ENCODE measurements at regions not wholly inside any gene's neighbourhood (a gene's known extent, or its start where the extent isn't known, plus 50 kb on each side); places are given as distances from the start of the nearest gene placed in this dataset.
A peak's percentile ranks its signal among the peaks of the same experiment; 100 is the strongest.

DNA sequence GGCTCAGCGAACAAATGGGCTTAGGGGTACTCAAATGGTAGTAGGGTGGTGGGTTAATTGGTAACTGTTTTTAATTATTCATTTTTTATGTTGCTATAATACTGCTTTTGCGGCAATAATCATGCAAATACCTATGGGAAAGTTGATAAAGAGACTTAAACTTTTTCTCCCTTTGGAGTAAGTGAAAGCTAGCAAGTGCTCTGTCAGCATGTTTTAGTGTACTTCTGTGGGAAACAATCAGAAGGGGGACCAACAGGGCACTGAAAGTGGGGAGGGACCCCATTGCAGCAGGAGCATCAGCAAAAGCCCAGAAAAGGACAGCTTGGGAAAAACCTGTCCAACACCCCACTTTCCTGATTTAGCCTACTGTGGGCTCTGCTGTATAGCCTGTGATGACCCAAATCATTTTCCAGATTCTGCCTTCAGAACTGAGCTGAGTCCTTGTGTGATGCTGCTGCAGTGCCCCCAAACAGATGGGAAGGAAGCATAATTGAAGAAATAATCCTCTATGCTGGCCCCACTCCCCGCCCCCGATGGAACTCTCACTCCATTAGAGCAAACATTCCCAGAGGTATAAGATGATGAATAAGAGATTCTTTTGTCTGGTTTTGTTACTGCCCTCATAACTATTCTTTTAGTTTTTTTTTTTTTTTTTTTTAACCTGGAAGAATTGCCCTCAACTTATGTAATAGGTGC is 322.8 kb downstream of the CD83 start:
- no peaks in the 10 kb centered on the region for H3K36me3 ChIP-seq (ENCODE audit: control insufficient read depth, low read depth, low read length)
- no peak overlapping the region for H3K9ac ChIP-seq (ENCODE audit: low read length)
- no peaks in the 10 kb centered on the region for H3K9me3 ChIP-seq (ENCODE audit: control insufficient read depth, low read depth, low read length)
- no peaks in the 10 kb centered on the region for H3K27me3 ChIP-seq (ENCODE audit: control insufficient read depth, insufficient read depth, low read length)
- H3K27ac ChIP-seq (ENCODE audit: low read length): no peak overlapping the region
- H3K4me3 ChIP-seq (ENCODE audit: low read length): no peak overlapping the region
- peaks cover 9% of the 10 kb centered on the region for H3K4me1 ChIP-seq (ENCODE audit: control insufficient read depth, low read depth, low read length)

- no peaks in the 10 kb centered on the region for H3K9me3 ChIP-seq (ENCODE audit: control insufficient read depth, low read depth, low read length)
- no peaks in the 10 kb centered on the region for H3K27me3 ChIP-seq (ENCODE audit: control insufficient read depth, insufficient read depth, low read length)
- H3K36me3 ChIP-seq (ENCODE audit: control insufficient read depth, low read depth, low read length): no peaks in the 10 kb centered on the region
- H3K4me1 ChIP-seq (ENCODE audit: control insufficient read depth, low read depth, low read length): peaks cover 9% of the 10 kb centered on the region
- H3K27ac ChIP-seq (ENCODE audit: low read length): no peak overlapping the region
- no peak overlapping the region for H3K9ac ChIP-seq (ENCODE audit: low read length)
- H3K4me3 ChIP-seq (ENCODE audit: low read length): no peak overlapping the region
Measured at GRCh38 chr6:14440940-14441781, 323.6 kb downstream of the CD83 start.

DNA sequence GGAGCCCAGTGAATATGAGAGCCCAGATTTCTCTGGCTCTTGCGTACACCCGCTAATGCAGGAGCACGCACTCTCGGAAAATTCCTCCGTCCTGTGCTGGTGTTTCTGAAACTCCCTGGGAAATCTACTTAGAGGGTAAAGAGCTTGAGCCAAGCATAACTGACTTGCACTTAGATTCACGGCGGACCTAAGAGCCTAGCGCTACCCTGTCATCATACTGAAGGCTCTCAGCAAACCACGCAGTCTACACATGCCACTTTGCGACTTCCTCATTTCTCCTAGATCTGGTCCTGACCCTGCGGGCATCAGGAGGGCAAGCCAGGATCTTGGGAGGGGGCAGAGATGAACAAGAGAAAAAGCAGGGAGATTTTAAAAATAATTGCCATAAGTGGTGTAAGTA is 324.7 kb downstream of the CD83 start:
- Histone ChIP-seq H3K27ac (ENCODE audit: low read length) (no peak overlapping the region), H3K36me3 (ENCODE audit: control insufficient read depth, low read depth, low read length) (no peaks in the 10 kb centered on the region), H3K9me3 (ENCODE audit: control insufficient read depth, low read depth, low read length) (no peaks in the 10 kb centered on the region), H3K4me1 (ENCODE audit: control insufficient read depth, low read depth, low read length) (peaks cover 9% of the 10 kb centered on the region), H3K4me3 (ENCODE audit: low read length) (no peak overlapping the region), H3K9ac (ENCODE audit: low read length) (no peak overlapping the region), H3K27me3 (ENCODE audit: control insufficient read depth, insufficient read depth, low read length) (no peaks in the 10 kb centered on the region)

DNA sequence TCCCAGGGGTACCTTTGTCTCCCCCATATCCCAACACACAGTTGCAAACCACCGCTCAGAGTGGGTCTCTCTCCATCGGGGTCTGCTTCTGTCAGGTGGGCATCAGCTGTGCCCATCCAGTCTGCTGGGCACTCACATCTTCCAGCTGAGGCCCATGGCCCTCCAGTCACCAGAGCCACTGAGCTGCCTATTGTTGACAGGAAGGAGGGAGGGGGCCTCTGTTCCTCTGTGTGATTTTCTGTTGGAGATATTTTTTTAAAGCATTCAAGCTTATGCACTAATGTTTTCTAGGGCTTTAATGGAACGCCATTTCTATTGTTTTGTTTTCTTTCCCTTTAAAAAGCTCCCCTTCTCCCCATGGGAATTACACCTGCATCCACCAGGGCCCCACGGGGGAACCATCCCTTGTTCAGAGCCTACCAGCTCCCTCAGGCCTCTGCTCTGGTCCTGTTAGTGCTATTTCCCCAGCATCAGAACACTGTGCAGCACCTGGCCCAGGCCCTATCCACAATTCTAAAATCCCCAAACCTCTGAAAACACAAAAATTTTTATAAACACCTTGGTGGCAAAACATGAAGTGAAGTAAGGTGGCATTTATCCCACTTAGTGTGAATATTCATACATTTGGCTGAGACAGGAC is 326.2 kb downstream of the CD83 start:
- Histone ChIP-seq H3K36me3 (ENCODE audit: control insufficient read depth, low read depth, low read length) (no peaks in the 10 kb centered on the region), H3K9ac (ENCODE audit: low read length) (no peak overlapping the region), H3K9me3 (ENCODE audit: control insufficient read depth, low read depth, low read length) (peaks cover 4% of the 10 kb centered on the region), H3K27ac (ENCODE audit: low read length) (no peak overlapping the region), H3K4me1 (ENCODE audit: control insufficient read depth, low read depth, low read length) (peaks cover 9% of the 10 kb centered on the region), H3K4me3 (ENCODE audit: low read length) (no peak overlapping the region), H3K27me3 (ENCODE audit: control insufficient read depth, insufficient read depth, low read length) (no peaks in the 10 kb centered on the region)

DNA sequence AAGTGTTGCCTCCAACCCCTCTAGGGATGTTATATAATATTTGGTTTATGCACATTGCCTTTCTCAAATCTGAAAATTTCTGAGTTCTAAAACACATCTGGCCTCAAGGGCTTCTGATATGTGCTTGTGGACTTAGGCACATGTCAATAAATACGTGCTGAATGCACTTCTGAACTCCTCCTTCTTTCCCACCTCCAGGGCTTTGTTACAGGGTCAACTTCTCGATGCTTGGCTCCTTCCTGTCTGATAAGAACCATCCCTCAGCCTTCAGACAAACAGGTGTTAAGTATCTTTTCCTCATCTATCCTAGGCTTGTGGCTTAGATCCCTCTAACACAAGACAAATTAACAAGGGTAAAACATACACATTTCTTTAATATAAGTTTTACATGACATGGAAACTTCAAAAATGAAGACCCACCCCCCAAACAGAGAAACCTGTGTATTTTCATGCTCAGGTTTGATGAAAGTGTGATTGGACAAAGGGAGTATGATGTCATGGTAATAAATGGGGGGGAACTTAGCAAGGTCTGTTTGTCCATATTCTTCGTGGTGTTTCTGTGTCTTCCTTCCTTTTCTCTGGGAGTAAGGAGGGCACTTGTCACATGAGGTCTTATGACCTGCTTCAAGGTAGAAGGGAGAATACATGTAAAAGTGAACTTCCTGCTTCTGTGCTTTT is 326.9 kb downstream of the CD83 start:
- Histone ChIP-seq H3K36me3 (ENCODE audit: control insufficient read depth, low read depth, low read length) (no peaks in the 10 kb centered on the region), H3K4me3 (ENCODE audit: low read length) (no peak overlapping the region), H3K9me3 (ENCODE audit: control insufficient read depth, low read depth, low read length) (peaks cover 4% of the 10 kb centered on the region), H3K27ac (ENCODE audit: low read length) (no peak overlapping the region), H3K4me1 (ENCODE audit: control insufficient read depth, low read depth, low read length) (peaks cover 12% of the 10 kb centered on the region), H3K9ac (ENCODE audit: low read length) (no peak overlapping the region), H3K27me3 (ENCODE audit: control insufficient read depth, insufficient read depth, low read length) (no peaks in the 10 kb centered on the region)

GRCh38 chr6:14447240-14447639 is 329.7 kb downstream of the CD83 start:
- Histone ChIP-seq H3K9ac (ENCODE audit: low read length) (no peak overlapping the region), H3K27ac (ENCODE audit: low read length) (no peak overlapping the region), H3K9me3 (ENCODE audit: control insufficient read depth, low read depth, low read length) (peaks cover 4% of the 10 kb centered on the region), H3K27me3 (ENCODE audit: control insufficient read depth, insufficient read depth, low read length) (peaks cover 17% of the 10 kb centered on the region), H3K36me3 (ENCODE audit: control insufficient read depth, low read depth, low read length) (no peaks in the 10 kb centered on the region), H3K4me3 (ENCODE audit: low read length) (no peak overlapping the region), H3K4me1 (ENCODE audit: control insufficient read depth, low read depth, low read length) (peaks cover 13% of the 10 kb centered on the region)

DNA sequence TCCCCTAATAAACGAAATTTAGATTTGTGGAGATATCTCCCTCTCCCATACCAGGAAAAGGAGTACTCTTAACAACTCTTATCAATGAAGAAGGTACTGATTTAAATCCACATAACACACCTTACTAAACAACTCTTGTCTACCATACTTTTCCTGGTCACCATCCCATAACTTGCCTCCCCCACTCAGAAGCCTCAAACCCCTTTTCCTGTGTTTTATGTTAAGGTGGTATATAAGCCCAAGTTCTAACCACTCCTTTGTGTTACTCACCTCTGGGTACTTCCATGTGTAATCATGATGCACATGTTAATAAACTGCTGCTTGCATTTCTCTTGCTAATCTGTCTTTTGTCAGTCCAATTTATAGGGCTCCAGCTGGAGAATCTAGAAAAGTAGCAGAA is 330.7 kb downstream of the CD83 start:
- Histone ChIP-seq H3K9ac (ENCODE audit: low read length) (no peak overlapping the region), H3K9me3 (ENCODE audit: control insufficient read depth, low read depth, low read length) (peaks cover 4% of the 10 kb centered on the region), H3K27ac (ENCODE audit: low read length) (no peak overlapping the region), H3K4me1 (ENCODE audit: control insufficient read depth, low read depth, low read length) (peaks cover 13% of the 10 kb centered on the region), H3K36me3 (ENCODE audit: control insufficient read depth, low read depth, low read length) (no peaks in the 10 kb centered on the region), H3K4me3 (ENCODE audit: low read length) (no peak overlapping the region), H3K27me3 (ENCODE audit: control insufficient read depth, insufficient read depth, low read length) (peaks cover 17% of the 10 kb centered on the region)

- no peak overlapping the region for H3K9ac ChIP-seq (ENCODE audit: low read length)
- H3K27me3 ChIP-seq (ENCODE audit: control insufficient read depth, insufficient read depth, low read length): peaks cover 17% of the 10 kb centered on the region
- H3K9me3 ChIP-seq (ENCODE audit: control insufficient read depth, low read depth, low read length): peaks cover 4% of the 10 kb centered on the region
- peak overlapping the region; percentile 7 for H3K4me3 ChIP-seq (ENCODE audit: low read length)
- H3K4me1 ChIP-seq (ENCODE audit: control insufficient read depth, low read depth, low read length): peaks cover 13% of the 10 kb centered on the region
- no peak overlapping the region for H3K27ac ChIP-seq (ENCODE audit: low read length)
- H3K36me3 ChIP-seq (ENCODE audit: control insufficient read depth, low read depth, low read length): no peaks in the 10 kb centered on the region
Measured at GRCh38 chr6:14450133-14450504, 332.5 kb downstream of the CD83 start.

DNA sequence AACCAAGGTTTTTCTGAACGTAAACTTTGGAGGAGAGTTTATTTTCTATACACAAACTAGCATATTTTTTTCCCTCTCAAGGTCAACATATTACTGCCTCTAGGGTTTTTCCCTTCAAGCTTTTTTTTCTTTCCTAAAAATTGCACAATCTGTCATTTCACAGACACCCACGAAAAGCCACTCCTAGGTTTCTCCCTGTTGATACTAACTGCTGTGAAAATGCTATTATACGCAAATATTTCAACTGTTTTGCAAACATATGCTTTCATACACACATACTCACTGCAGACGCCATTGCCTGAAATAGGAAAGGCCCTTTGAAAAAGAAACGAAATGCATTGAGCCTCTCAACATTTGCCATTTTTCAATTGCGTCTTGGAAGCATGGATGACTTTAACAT is 333.0 kb downstream of the CD83 start:
- Histone ChIP-seq H3K9me3 (ENCODE audit: control insufficient read depth, low read depth, low read length) (peaks cover 4% of the 10 kb centered on the region), H3K4me3 (ENCODE audit: low read length) (no peak overlapping the region), H3K9ac (ENCODE audit: low read length) (no peak overlapping the region), H3K4me1 (ENCODE audit: control insufficient read depth, low read depth, low read length) (peaks cover 13% of the 10 kb centered on the region), H3K27ac (ENCODE audit: low read length) (no peak overlapping the region), H3K27me3 (ENCODE audit: control insufficient read depth, insufficient read depth, low read length) (peaks cover 17% of the 10 kb centered on the region), H3K36me3 (ENCODE audit: control insufficient read depth, low read depth, low read length) (no peaks in the 10 kb centered on the region)

DNA sequence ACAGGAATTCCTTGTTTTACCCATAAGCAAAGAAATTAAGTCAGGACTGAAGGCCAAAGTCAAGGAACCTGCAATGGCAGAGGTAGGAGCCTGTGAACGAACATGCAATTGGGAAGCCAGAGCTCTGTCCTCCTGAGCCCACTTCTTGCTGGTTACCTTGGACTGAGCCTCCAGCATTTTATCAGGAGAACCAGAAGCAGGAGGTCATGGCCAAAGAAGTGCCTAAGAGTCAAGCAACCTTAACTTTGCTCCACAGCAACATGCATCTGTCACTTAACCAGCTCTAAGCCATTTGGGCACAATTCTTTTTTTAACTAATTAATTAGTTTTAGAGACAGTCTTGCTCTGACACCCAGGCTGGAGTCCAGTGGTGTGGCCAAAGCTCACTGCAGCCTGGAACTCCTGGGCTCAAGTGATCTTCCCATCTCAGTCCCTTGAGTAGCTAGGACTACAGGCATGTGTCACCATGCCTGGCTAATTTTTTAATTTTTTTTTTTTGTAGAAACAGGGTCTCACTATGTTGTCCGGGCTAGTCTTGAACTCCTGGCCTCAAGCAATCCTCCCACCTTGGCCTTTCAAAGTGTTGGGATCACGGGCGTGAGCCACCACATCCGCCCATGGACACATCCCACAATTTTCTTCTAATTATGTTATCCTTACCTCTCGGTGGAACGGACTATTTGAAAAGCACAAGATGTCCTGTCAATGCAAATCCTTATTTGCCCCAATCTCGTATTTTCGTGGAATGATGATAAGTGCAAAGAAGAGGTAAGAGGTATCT is 334.2 kb downstream of the CD83 start:
- Histone ChIP-seq H3K4me3 (ENCODE audit: low read length) (no peak overlapping the region), H3K9me3 (ENCODE audit: control insufficient read depth, low read depth, low read length) (peaks cover 4% of the 10 kb centered on the region), H3K4me1 (ENCODE audit: control insufficient read depth, low read depth, low read length) (peaks cover 13% of the 10 kb centered on the region), H3K27me3 (ENCODE audit: control insufficient read depth, insufficient read depth, low read length) (peaks cover 17% of the 10 kb centered on the region), H3K9ac (ENCODE audit: low read length) (no peak overlapping the region), H3K36me3 (ENCODE audit: control insufficient read depth, low read depth, low read length) (no peaks in the 10 kb centered on the region), H3K27ac (ENCODE audit: low read length) (no peak overlapping the region)

All from iPS-18a (cell line).